Endothelial cell of hepatic sinusoid (primary cell): ENCODE measurements at regions not wholly inside any gene's neighbourhood (a gene's known extent, or its start where the extent isn't known, plus 50 kb on each side); places are given as distances from the start of the nearest gene placed in this dataset.
"Not testable (repeated sequence)": the region's sequence is repeated elsewhere in the genome, so short reads cannot be mapped to it uniquely, and the experiment has no call there.

Source experiments
- in situ Hi-C: cut with HindIII; loops from 2 replicates; pipeline ENCODE4 v1.10.0; 2017; ENCODE audit warnings: low sequenced_read_pairs

DNA sequence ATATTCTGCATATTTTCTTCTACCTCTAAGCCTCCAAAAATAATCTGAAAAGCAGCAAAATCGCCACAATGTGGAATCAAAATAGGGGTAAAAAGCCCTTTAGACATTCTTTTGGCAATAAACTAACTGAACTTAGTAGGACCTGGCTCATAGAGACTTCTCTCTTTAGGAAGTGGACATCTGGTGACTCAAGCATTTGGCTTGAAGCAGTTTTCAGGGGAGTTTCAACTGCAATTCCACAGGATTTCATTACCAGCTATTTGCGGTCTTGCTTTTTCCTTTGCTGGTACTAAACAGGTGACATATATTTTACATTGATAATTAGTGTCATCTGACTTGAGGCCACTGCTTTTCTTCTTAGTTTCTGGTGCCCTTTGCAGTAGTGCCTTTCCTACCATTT lies 173.2 kb upstream of the FBN2 start:
- in situ Hi-C loops: no loop called here

- in situ Hi-C loops: no loop called here
Observed at GRCh38 chr5:128714551-128714950, 176.5 kb upstream of the FBN2 start.

DNA sequence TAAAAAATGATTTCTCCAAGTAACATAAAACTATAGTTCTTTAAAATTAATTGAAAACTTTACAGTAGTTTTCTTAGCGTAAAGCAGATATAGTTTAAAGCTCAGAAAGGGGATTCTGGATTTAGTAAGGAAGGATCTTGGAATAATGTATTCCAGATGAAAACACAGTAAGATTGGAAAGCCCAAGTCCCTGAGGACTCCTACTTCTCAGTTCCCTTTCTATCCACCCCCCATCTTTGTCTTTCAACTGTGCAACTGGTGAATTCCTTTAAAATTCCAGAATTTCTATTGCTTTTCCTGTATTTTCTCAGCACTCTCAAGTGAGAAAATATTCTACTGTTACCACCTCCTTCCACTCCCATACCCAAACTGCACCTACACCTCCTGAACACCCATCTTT lies 184.5 kb upstream of the FBN2 start:
- in situ Hi-C loops: no loop called here

DNA sequence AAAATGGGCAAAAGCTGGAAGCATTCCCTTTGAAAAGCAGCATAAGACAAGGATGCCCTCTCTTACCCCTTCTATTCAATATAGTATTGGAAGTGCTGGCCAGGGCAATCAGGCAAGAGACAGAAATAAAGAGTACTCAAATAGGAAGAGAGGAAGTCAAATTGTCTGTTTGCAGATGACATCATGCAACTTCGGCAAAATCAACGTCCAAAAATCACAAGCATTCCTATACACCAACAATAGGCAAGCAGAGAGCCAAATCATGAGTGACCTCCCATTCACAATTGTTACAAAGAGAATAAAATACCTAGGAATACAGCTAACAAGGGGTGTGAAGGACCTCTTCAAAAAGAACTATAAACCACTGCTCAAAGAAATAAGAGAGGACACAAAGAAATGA lies 192.0 kb upstream of the FBN2 start:
- in situ Hi-C loops: not testable (repeated sequence)

- in situ Hi-C loops: not testable (repeated sequence)
Observed at GRCh38 chr5:128735656-128736055, 197.6 kb upstream of the FBN2 start.

- in situ Hi-C loops: no loop called here
Observed at GRCh38 chr5:128736553-128736952, 198.5 kb upstream of the FBN2 start.

DNA sequence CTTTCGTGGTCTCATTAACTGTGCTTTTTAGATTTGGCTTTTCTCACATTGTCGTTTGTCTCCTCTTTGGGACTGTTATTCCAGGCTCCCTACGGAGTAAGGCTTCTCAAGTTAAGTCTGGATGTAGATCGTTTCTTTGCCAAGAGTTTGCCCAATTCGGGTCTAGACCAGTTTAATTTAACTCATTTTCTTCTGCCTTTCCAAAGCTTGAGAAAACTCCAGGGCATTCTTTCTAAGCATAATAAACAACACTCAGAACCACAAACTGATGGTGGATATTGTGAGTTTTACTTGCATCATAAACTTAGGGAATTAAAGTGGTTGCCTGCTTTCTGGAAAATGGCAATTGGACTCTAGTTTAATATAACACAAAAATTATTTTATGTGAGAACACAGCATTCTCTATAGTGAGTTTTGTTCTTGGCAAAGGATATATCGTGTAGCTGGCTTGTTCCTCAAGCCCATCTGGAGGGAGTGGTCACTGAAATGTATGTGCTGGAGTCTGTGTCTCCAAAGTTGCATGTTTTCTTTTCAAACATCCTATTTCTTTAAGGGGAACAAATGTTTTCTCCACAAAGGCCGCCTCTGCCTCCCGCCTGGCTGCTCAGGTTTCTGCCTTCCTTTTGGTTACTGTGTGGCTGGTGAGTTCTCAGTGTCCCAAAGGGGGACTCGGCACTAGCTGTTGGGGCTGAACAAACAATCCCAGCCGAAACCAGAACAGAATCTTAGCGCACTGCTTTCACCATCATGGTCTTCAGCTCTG lies 211.3 kb upstream of the FBN2 start:
- in situ Hi-C loops: no loop called here

DNA sequence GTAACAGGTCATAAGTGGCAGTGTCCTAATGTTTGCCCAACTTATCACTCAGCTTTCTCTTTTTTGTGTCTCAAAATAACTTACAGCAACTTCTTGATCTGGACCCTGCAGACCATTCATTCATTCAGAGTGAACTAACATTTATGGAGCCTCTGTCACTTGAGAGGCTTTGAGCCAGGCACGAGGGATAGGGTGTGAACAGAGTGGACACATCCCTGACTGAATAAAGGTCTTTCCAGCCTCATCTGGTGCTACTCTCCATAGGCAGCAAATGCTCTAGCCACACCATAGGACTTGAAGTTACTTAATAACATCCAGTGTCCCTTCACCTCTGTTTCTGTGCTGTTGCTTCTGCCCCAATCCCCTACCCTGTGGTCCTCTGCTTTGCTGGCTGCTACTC lies 212.1 kb upstream of the FBN2 start:
- in situ Hi-C loops: loop anchor here (5.0 kb wide), 1 partner anchor 63 kb away; no protein-coding TSS in a partner anchor

GRCh38 chr5:128757196-128757959 lies 207.9 kb upstream of the SLC27A6 start:
- in situ Hi-C loops: no loop called here

- in situ Hi-C loops: no loop called here
Observed at GRCh38 chr5:128762661-128763306, 202.5 kb upstream of the SLC27A6 start.

DNA sequence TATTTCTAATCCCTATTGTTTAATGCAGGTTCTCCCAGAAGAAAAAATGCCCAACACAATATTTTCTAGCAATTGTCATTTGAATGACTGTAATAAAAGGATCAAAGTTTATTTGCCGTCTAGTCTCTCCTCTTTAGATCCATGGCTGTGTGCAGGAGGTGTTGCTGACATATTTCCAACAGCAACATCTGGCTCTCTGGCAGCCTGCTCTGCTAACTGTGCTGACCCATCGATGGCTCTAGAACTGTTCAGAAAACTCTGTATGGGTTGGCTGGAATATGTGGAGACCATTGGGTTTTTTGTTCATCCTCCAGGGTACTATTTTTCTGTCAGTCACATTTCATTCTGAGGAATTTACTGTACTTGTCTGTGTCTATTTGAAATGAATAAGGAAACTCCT lies 202.0 kb upstream of the SLC27A6 start:
- in situ Hi-C loops: no loop called here

- in situ Hi-C loops: no loop called here
Observed at GRCh38 chr5:128764601-128765310, 200.5 kb upstream of the SLC27A6 start.

DNA sequence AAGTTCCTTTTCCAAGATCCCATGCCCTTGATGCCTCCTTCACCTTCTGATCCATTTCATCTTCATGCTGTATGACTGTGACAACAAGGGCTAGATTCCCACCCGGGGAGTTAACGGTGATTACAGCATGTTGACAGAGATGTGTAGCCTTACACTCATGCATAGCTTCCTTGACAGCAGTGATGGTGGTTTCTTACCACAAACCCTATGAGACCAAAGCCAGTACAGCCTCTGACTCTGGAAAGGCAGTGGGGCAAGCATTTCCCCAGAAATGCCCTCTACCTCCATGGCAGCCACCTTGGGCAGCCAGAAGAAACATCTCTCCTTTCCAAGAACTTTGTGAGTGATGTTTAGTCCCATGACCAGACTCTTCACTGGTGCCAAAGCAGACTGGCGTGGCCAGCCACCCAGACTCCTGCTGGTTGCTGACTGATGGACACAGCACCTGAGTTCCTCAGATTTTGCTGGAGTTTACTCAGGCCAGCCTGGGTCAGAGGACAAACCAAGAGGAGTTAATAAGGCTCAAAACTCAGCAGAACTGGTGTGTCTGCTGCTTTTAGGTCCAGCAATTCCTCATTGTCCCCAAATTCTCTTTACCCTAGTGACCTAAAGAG lies 199.7 kb upstream of the SLC27A6 start:
- in situ Hi-C loops: no loop called here

GRCh38 chr5:128766406-128766805 lies 198.9 kb upstream of the SLC27A6 start:
- in situ Hi-C loops: no loop called here

GRCh38 chr5:128770907-128771306 lies 194.4 kb upstream of the SLC27A6 start:
- in situ Hi-C loops: no loop called here

DNA sequence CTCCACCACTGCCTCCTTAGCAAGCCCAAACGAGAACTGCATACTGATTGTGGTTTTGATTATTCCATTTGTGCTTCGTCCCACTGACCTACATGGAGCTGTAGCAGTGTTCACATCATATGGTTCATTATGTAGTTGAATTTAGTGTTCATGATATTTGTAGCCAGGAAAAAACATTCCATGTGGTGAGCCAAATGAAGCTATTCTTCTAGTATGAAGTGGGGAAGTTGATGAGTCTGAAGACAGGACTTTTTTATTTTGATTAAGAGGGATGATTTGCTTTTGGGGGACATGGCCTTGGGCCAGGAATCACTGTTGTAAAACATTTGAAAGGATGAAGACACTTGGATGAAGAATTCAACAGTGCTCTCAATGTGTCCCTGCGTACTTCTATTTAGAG lies 192.9 kb upstream of the SLC27A6 start:
- in situ Hi-C loops: no loop called here

DNA sequence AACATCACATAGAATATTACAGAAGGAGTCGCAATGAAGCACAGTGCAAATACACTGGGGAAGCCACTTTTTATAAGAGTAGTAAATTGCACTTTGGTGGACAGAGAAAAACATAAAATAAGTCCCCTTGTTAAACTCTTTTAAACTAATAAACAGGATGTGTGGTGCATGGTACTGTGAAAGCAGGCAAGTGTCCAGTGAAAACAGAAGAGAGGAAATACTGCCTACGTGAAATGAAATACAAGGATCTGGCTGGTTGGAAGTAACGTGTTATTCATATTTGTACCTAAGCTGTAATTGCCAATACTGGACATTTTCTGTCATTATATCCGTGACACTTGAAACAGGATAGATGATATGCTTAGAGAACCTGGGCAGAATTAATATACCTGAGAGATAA lies 191.9 kb upstream of the SLC27A6 start:
- in situ Hi-C loops: no loop called here

DNA sequence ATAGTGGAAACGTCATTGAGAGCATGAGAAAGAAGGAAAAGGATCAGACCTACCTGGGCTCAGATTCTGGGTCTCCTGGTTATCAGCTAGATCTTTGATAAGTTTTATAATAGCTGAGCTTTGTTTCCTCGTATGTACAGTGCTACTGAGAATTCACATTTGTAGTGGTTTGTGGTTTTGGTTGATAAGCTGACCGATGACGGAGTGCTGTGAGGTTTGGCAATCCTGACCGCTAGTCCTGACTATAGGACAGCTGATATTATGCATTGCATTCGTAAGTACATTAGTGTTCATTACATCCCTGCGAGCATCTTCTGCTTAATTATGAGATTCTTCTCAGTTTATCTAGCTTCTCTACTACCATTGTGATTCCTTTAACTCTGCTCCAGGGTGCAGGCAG lies 190.7 kb upstream of the SLC27A6 start:
- in situ Hi-C loops: no loop called here

DNA sequence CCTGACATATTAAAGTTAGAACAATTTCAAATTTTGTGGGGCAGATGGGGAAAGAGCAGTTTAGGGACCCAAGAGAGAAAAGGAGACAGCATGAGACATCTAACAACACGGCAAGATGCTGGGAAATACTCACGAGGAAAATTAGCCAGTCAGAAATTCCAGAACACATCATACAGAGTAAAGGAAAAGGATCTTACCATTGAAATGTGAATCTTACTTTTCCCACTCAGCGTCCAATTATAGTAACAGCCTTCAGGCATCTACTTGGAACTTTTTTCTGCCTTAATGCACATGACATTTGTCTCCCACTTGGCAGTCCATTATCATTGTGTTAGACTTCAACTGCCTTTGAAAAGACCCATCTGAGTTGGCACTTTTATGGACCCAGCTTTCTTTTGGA lies 189.7 kb upstream of the SLC27A6 start:
- in situ Hi-C loops: no loop called here

- in situ Hi-C loops: no loop called here
Observed at GRCh38 chr5:128777052-128777451, 188.2 kb upstream of the SLC27A6 start.

DNA sequence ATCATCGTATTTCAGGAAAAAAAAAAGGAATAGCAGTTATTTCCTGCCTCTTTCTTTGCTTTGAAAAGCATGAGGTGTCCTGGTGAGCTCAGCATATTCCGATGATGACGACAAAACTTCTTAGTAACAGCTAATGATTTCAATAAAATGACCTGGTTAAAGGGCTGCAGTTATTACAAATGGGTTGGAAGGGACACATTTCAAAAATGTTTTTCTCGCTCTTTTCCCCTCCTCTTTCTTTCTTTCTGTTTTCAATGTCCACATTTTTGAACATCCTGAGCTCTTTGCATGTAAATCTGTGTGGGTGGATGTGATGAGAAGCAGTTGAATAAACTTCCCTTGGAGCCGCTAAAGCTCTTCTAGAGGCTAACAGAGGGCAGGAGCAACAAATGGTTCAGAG lies 186.8 kb upstream of the SLC27A6 start:
- in situ Hi-C loops: no loop called here
